ENCODE measurements at regions not wholly inside any gene's neighbourhood (a gene's known extent, or its start where the extent isn't known, plus 50 kb on each side); places are given as distances from the start of the nearest gene placed in this dataset.

- H3K4me3 ChIP-seq (ENCODE audit: low read length), result no peak overlapping the region
- no peak for DNase-seq (ENCODE audit: low read depth)
- TF ChIP-seq CTCF (conservative IDR thresholded peaks at IDR 0.05; ENCODE audit: low read depth, low read length), result no peak
Measured at GRCh38 chr13:21771075-21771474, 100.2 kb downstream of the FGF9 start.

- TF ChIP-seq CTCF (conservative IDR thresholded peaks at IDR 0.05; ENCODE audit: low read depth, low read length), result no peak
- DNase-seq (ENCODE audit: low read depth), result no peak
- no peak overlapping the region for H3K4me3 ChIP-seq (ENCODE audit: low read length)
Measured at GRCh38 chr13:21777166-21777565, 106.3 kb downstream of the FGF9 start.

GRCh38 chr13:21777813-21778212 is 106.9 kb downstream of the FGF9 start:
- no peak overlapping the region for H3K4me3 ChIP-seq (ENCODE audit: low read length)
- TF ChIP-seq CTCF (conservative IDR thresholded peaks at IDR 0.05; ENCODE audit: low read depth, low read length), result no peak
- no peak for DNase-seq (ENCODE audit: low read depth)

- DNase-seq (ENCODE audit: low read depth), result no peak
- no peak for TF ChIP-seq CTCF (conservative IDR thresholded peaks at IDR 0.05; ENCODE audit: low read depth, low read length)
- no peak overlapping the region for H3K4me3 ChIP-seq (ENCODE audit: low read length)
Measured at GRCh38 chr13:21782736-21783135, 111.9 kb downstream of the FGF9 start.

GRCh38 chr13:21785990-21786389 is 115.1 kb downstream of the FGF9 start:
- no peak for TF ChIP-seq CTCF (conservative IDR thresholded peaks at IDR 0.05; ENCODE audit: low read depth, low read length)
- no peak for DNase-seq (ENCODE audit: low read depth)

GRCh38 chr13:21796066-21796465 is 125.2 kb downstream of the FGF9 start:
- TF ChIP-seq CTCF (conservative IDR thresholded peaks at IDR 0.05; ENCODE audit: low read depth, low read length), result no peak
- no peak overlapping the region for H3K4me3 ChIP-seq (ENCODE audit: low read length)
- DNase-seq (ENCODE audit: low read depth), result no peak

More at GRCh38 chr13:21785990-21786389, 115.1 kb downstream of the FGF9 start:
- no peak overlapping the region for H3K4me3 ChIP-seq (ENCODE audit: low read length)

GRCh38 chr13:21796775-21797514 is 126.1 kb downstream of the FGF9 start:
- TF ChIP-seq CTCF (conservative IDR thresholded peaks at IDR 0.05; ENCODE audit: low read depth, low read length), result no peak
- no peak for DNase-seq (ENCODE audit: low read depth)
- no peak overlapping the region for H3K4me3 ChIP-seq (ENCODE audit: low read length)

Data from retinal pigment epithelial cell (primary cell).